ENCODE measurements at regions not wholly inside any gene's neighbourhood (a gene's known extent, or its start where the extent isn't known, plus 50 kb on each side); places are given as distances from the start of the nearest gene placed in this dataset.

DNA sequence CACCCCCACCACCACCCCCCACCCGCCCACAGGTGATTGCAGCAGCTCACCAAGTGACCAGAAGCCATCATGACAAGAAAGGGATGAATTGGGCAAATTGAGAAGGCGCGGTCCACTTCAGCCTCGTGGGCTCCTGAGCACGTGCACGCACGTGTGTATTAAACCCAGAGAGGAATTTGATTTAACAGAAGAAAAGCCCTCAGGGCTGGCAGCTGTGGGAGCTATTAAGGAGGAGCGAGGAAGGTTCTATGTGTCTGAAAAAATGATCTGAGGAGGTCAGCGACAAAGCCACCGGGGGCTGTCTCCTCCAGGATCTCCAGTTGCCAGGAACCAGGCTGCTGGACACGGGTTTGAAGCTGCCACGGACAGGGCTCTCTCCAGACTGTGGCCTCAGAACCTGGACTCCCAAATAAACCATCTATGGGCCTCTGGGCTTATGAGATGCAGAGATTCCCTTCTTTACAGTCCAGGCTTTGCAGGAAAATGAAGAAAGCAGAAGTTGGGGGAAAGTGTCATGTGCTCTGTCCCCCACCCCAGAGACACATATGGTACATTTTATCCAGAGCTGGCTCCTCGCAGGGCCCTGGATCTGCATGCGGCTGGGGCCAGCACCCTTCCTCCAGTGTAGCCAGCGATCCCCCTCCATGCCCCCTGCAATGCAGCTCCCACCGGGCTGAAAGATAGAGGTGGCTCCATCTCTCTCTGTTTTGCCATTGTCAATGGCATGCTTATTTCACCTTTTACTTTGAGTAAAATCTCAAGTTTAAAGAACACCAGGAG lies 219.7 kb upstream of the RPL38 start:
- Histone ChIP-seq H3K36me3 (ENCODE audit: insufficient read depth, low read length) (no peaks in the 10 kb centered on the region), H3K9me3 (ENCODE audit: low read depth, low read length) (no peaks in the 10 kb centered on the region), H3K9ac (ENCODE audit: insufficient read length) (no peak overlapping the region), H3K27ac (no peak overlapping the region), H3K4me3 (no peak overlapping the region)
- TF ChIP-seq FOXP2 (optimal IDR thresholded peaks at IDR 0.05; ENCODE audit: control extremely low read depth, extremely low read length, insufficient read depth) (no peak), EZH2 (IDR thresholded peaks at IDR 0.05) (no peak)
- no peak for DNase-seq (ENCODE audit: low read depth, low spot score)

DNA sequence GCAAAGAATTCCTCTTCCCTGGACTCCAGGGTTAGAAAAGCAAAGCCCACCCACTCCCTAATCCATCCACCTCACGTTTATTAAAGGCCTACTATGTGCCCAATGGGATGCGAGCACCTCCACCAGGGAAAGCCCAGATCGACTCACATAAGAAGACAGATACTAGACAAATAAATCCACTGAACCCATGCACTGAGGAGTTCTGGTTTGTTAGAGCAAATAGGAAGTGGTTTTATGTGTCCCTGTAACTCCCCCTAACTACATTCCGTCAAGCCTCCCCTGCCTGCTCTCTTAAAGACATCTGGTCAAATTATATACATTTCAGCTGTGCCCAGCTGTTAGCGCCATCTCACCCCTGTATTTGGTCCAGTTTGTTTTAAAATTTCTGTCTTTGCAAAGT lies 218.5 kb upstream of the RPL38 start:
- Histone ChIP-seq H3K9ac (ENCODE audit: insufficient read length) (no peak overlapping the region), H3K4me3 (no peak overlapping the region), H3K27ac (no peak overlapping the region), H3K9me3 (ENCODE audit: low read depth, low read length) (no peaks in the 10 kb centered on the region), H3K36me3 (ENCODE audit: insufficient read depth, low read length) (no peaks in the 10 kb centered on the region)
- TF ChIP-seq FOXP2 (optimal IDR thresholded peaks at IDR 0.05; ENCODE audit: control extremely low read depth, extremely low read length, insufficient read depth) (no peak), POLR2AphosphoS5 (IDR thresholded peaks at IDR 0.05; ENCODE audit: borderline replicate concordance, low read depth, low read length) (no peak), EZH2 (IDR thresholded peaks at IDR 0.05) (no peak)
- DNase-seq (ENCODE audit: low read depth, low spot score): no peak

DNA sequence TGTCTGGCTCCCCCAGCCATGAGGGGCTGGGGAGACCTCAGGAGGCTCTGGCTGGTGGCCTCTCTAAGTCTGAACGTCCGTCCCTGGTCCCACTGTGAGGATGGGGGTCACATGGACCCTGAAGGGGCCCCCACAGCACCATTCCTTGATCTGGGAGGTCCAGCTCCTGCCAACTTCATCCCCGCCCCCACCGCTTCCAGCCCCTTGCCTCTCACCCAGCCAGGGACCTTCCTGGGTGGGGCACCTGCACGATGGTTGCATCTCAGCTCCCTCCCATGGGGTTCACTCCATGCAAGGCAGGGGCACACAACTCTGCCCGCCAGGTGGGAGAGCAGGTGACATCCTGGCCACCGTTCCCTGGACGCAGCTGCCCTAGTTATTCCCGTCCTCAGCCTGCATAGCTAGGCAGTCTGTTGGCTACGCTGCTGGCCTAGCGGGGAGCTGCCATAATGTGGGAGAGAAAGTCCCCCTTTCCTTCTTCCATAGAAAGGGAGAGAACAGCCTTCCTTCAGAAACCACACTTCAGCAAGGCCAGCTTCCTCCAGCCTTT lies 217.9 kb upstream of the RPL38 start:
- no peak overlapping the region for H3K27ac ChIP-seq
- no peak overlapping the region for H3K4me3 ChIP-seq
- DNase-seq (ENCODE audit: low read depth, low spot score): no peak
- H3K9ac ChIP-seq (ENCODE audit: insufficient read length): no peak overlapping the region
- H3K9me3 ChIP-seq (ENCODE audit: low read depth, low read length): no peaks in the 10 kb centered on the region
- TF ChIP-seq POLR2AphosphoS5 (IDR thresholded peaks at IDR 0.05; ENCODE audit: borderline replicate concordance, low read depth, low read length) (no peak), FOXP2 (optimal IDR thresholded peaks at IDR 0.05; ENCODE audit: control extremely low read depth, extremely low read length, insufficient read depth) (no peak), EZH2 (IDR thresholded peaks at IDR 0.05) (no peak)
- no peaks in the 10 kb centered on the region for H3K36me3 ChIP-seq (ENCODE audit: insufficient read depth, low read length)

DNA sequence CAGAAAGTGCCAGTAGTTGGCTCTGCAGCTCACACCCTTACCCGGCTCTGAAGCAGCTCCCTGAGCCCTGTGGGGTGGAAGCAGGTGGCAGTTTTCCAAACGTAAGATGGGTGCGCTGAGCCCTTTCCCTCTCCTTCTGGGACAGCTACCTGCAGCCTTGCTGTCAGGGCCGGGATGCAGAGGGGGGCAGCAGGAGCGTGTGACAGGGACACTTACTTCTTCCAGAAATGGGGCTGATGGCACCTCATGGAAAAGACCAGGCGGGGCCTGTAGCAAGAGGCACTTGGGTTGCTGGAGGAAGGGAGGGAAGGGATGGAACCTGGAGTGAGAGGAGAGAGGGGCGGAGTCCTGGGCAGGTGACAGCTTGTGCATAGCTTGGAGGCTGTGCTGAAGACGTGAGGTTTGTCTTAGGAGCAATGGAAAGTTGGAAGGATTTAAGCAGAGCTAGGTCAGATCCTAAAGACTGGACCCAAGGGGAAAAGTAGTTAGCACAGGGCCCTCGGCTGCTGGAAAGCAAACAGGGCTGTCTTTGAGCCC lies 216.8 kb upstream of the RPL38 start:
- TF ChIP-seq EZH2 (IDR thresholded peaks at IDR 0.05) (no peak), POLR2AphosphoS5 (IDR thresholded peaks at IDR 0.05; ENCODE audit: borderline replicate concordance, low read depth, low read length) (no peak), FOXP2 (optimal IDR thresholded peaks at IDR 0.05; ENCODE audit: control extremely low read depth, extremely low read length, insufficient read depth) (no peak)

DNA sequence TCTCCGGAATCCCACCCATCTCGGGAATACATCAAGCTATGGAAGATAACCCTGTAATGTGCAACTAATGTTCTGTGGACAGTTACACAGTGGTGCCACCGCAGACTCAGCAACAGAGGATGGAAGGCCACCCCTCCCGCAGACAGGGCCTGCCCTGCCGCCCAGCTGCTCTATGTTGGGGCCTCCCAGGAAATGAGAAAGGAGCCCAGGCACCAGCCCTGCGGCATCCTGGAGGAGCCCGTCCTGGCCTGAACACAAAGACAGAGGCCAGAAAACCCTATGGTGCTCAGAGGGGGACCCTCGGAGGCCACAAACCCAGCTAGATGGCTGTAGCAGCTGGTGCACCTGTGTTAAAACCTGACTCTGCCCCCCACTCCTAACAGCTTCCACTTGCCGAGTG lies 216.1 kb upstream of the RPL38 start:
- Histone ChIP-seq H3K36me3 (ENCODE audit: insufficient read depth, low read length) (no peaks in the 10 kb centered on the region), H3K4me3 (no peak overlapping the region), H3K9me3 (ENCODE audit: low read depth, low read length) (no peaks in the 10 kb centered on the region), H3K27ac (no peak overlapping the region), H3K9ac (ENCODE audit: insufficient read length) (no peak overlapping the region)
- no peak for DNase-seq (ENCODE audit: low read depth, low spot score)
- TF ChIP-seq EZH2 (IDR thresholded peaks at IDR 0.05) (no peak), FOXP2 (optimal IDR thresholded peaks at IDR 0.05; ENCODE audit: control extremely low read depth, extremely low read length, insufficient read depth) (no peak), POLR2AphosphoS5 (IDR thresholded peaks at IDR 0.05; ENCODE audit: borderline replicate concordance, low read depth, low read length) (no peak)

More for the DNA sequence above, 216.8 kb upstream of the RPL38 start:
- DNase-seq (ENCODE audit: low read depth, low spot score): no peak
- H3K36me3 ChIP-seq (ENCODE audit: insufficient read depth, low read length): no peaks in the 10 kb centered on the region
- H3K27ac ChIP-seq: no peak overlapping the region
- H3K9ac ChIP-seq (ENCODE audit: insufficient read length): no peak overlapping the region
- H3K4me3 ChIP-seq: no peak overlapping the region
- H3K9me3 ChIP-seq (ENCODE audit: low read depth, low read length): no peaks in the 10 kb centered on the region

DNA sequence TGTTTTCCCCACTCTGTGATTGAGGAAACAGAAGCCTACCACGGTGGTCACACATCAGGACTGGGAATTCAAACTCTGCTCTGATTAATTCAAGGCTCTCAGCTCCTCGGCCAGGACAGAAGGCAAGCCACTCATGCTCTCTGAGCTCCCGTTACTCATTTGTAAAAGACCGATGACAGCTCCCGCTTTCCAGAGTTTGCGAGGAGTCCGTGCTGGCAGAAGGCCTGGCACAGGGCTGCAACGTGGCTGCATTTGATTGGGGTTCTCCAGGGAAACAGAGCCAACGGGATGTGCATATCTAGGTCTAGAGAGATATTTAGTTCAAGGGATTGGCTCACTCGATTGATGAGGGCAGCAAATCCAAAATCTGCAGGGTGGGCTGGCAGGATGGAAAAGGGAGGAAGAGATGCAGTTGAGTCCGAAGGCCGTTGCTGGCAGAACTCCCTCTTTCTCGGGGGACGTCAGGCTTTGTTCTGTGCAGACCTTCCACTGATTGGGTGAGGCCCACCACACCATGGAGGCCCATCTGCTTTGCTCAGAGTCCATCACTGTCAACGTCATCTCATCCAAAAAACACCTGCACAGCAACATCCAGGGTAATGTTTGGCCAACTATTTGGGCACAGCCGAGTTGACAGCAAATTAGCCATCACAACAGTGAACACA lies 215.5 kb upstream of the RPL38 start:
- TF ChIP-seq EZH2 (IDR thresholded peaks at IDR 0.05) (no peak), FOXP2 (optimal IDR thresholded peaks at IDR 0.05; ENCODE audit: control extremely low read depth, extremely low read length, insufficient read depth) (no peak), POLR2AphosphoS5 (IDR thresholded peaks at IDR 0.05; ENCODE audit: borderline replicate concordance, low read depth, low read length) (no peak)
- Histone ChIP-seq H3K27ac (no peak overlapping the region), H3K4me3 (no peak overlapping the region), H3K36me3 (ENCODE audit: insufficient read depth, low read length) (no peaks in the 10 kb centered on the region), H3K9ac (ENCODE audit: insufficient read length) (no peak overlapping the region), H3K9me3 (ENCODE audit: low read depth, low read length) (no peaks in the 10 kb centered on the region)
- no peak for DNase-seq (ENCODE audit: low read depth, low spot score)

DNA sequence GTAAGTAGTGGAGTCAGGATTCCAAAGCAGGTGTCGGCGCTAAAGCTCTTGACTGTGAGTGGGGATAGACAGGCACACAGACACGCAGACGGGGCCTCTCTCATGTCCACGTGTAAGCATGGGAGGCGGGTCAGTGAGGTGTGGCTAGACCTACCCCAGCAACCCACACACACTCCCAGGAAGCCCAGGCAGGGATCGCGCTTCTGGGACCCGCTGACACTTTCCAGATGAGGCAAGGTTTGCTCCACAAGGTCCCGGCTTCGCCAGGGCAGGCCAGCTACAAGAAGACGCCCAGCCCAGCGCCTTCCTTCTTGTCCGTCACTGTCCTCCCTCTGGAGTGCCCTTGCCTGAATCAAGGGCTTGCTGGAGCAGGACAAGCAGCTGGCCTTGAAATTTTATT lies 213.8 kb upstream of the RPL38 start:
- H3K9ac ChIP-seq (ENCODE audit: insufficient read length): no peak overlapping the region
- no peaks in the 10 kb centered on the region for H3K36me3 ChIP-seq (ENCODE audit: insufficient read depth, low read length)
- no peak for DNase-seq (ENCODE audit: low read depth, low spot score)
- H3K4me3 ChIP-seq: no peak overlapping the region
- no peaks in the 10 kb centered on the region for H3K9me3 ChIP-seq (ENCODE audit: low read depth, low read length)
- no peak for TF ChIP-seq EZH2 (IDR thresholded peaks at IDR 0.05)
- TF ChIP-seq POLR2AphosphoS5 (IDR thresholded peaks at IDR 0.05; ENCODE audit: borderline replicate concordance, low read depth, low read length): no peak
- no peak for TF ChIP-seq FOXP2 (optimal IDR thresholded peaks at IDR 0.05; ENCODE audit: control extremely low read depth, extremely low read length, insufficient read depth)
- H3K27ac ChIP-seq: no peak overlapping the region

DNA sequence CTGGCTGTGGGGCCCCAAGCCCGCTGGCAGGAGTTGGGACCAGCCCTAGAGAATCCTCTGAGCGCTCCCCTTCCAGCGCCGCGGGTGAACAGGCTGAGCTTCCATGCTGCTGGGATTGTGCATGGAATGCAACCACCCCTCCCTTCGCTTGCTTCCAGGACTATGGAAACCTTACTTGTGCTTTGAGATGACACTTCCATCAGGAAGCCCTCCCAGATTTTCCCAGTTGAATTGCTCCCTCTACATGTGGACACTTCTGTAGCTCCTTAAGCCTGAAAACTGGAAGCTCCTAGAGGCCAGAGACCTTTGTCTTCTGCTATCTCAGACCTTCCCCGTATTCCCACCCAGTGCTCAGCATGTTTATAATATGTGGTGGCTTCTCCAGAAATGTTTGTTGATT lies 213.2 kb upstream of the RPL38 start:
- H3K9ac ChIP-seq (ENCODE audit: insufficient read length): no peak overlapping the region
- TF ChIP-seq FOXP2 (optimal IDR thresholded peaks at IDR 0.05; ENCODE audit: control extremely low read depth, extremely low read length, insufficient read depth) (no peak), POLR2AphosphoS5 (IDR thresholded peaks at IDR 0.05; ENCODE audit: borderline replicate concordance, low read depth, low read length) (no peak), EZH2 (IDR thresholded peaks at IDR 0.05) (no peak)
- H3K9me3 ChIP-seq (ENCODE audit: low read depth, low read length): no peaks in the 10 kb centered on the region
- H3K36me3 ChIP-seq (ENCODE audit: insufficient read depth, low read length): no peaks in the 10 kb centered on the region
- H3K4me3 ChIP-seq: no peak overlapping the region
- DNase-seq (ENCODE audit: low read depth, low spot score): no peak
- H3K27ac ChIP-seq: no peak overlapping the region

All from SK-N-MC (cell line).